ENCODE measurements at regions not wholly inside any gene's neighbourhood (a gene's known extent, or its start where the extent isn't known, plus 50 kb on each side); places are given as distances from the start of the nearest gene placed in this dataset.
A peak's percentile ranks its signal among the peaks of the same experiment; 100 is the strongest.

DNA sequence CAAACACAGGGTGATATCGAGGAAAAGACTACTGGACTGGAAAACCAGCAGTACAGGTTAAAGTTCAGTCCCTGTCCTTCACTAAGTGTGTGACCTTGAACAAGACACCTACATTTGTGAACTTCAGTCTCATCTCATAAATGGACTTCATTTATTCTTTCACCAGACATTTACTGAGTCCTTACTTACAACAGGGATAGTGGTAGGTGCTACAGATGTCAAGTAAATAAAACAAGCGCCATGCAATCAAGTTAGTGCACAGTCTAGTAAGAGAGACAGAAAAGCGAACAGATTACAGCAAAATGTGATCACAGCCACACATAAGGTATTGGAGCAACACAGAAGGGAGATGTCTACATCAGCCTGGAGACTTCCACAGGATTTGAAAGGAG lies 413.2 kb downstream of the ACTL7B start:
- DNase-seq, result no peak

DNA sequence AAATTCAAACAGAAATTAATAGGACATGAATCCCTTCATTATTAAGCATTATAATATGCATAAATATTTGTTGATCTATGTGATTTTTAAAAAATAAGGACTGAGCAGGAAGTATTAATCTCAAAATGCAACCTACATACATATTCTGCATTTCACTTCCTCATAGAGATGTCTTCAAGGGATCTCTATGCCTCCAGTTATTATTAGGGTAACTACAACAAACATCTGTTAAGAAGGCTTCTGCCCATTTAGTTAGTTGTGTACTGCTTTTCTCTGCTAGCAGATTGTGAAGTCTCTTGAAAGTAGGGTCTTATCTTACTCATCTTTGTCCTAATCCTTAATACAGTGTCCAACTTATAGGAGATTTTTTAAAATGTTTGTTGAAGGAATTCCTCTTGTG lies 414.1 kb downstream of the ACTL7B start:
- no peak for DNase-seq

DNA sequence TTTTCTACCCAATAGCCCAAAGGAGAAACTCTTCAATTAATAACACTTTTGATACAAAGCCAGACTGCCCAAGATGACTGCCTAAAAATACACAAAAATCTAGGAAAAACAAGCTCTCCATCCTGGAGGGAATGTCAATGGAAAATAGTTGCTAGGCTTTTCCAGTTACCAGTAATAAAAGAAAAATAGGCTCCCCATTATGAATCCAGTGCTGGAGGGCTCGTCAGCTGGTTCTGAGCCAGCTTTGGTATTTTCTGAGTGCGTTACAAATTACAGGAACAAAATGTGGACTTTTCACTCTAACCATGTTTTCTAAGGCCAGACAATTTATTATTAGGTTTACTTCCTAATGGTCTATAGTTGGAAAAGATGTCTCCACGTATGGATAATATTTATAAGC lies 414.5 kb downstream of the ACTL7B start:
- no peak for DNase-seq

DNA sequence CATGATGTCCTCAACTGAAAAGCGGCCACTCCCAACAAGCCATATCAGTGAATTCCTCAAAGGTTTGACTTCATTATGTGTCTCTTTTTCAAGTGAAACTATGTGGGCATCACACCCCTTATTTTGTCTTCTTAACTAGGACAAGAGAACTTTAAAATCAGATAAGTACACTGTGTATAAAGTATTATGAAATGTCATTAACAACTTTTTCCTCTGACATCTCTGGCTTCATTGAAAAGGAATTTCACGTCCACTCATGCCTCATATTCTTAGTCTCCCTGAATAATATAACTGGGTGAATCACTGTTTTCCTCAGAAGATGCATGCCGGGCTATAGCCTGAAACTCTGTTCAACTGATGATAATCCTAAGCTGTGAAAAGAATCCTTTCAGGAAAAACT lies 415.8 kb downstream of the ACTL7B start:
- peak; percentile 69 for DNase-seq

DNA sequence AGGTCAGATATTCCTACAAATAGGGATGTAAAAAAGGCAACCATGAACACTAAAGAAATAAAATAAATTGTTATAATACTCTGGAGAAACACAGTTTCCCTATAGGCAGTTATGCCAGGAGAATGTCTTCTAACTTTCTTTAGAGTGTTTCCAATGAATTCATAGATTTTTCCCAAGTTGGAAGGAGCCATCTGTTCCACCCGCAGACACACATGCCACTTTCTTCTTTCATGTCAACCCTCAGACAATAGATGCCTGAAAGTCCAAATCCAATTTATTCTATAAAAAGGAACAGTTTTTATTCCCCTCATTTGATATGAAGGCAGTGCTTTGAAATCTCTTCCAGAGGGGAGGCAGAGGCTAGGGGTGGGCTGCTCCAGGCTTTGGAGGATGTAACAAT lies 418.1 kb downstream of the ACTL7B start:
- DNase-seq, result no peak

DNA sequence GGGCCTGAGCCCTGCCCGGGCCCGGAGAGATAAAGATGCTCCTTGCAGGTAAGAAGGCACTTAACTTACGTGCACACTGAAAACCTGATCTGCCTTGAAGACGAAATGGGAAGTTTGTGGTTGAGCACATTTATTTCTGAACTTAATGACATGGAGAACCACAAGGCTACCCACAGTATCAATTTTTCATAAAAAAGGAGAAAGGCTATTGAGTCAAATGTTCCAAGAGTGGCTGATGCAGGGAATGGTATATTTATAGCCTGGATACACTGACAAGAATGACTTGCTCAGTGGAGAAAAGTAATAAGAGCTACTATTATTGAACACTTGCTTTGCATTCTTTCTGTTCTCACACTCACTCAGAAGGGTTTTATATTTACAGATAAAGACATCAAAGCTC lies 419.3 kb downstream of the ACTL7B start:
- no peak for DNase-seq

DNA sequence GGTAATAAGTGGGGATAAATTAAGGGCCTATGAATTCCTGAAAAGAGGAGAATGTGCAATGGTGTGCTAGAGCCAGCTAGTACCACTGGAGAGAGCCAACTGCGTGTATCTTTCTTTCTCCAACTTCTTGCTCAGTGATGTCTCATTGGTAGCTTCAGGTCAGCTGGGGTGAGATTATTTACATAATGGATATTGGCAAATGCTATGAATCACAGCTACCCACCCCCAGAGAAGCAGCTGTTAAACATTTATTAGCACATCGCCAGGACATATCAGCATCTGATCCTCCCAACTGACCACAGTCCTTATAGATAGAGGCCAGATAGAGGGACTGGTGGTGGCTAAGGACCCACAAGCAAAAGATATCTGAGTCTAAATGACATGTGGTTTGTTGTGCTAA lies 421.3 kb downstream of the ACTL7B start:
- DNase-seq, result peak; percentile 23

DNA sequence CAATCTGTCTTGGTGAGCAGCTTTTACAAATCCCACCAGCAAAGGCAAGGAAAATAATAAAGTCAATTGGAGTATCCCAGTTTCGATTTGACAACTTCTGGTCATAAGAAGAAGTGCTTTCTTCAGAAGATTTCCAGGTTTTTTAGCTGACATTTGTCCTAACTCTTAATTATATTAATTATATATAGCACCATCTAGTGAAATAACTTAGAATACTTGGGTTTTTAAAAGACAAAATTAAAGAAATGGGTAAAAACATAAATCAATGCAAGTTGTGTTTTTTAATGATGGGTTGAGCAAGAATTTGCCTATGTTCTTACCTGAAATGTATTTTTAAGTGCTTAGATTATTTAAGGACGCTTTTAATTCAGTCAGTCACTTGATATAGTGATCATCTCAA lies 421.8 kb downstream of the ACTL7B start:
- DNase-seq, result no peak

DNA sequence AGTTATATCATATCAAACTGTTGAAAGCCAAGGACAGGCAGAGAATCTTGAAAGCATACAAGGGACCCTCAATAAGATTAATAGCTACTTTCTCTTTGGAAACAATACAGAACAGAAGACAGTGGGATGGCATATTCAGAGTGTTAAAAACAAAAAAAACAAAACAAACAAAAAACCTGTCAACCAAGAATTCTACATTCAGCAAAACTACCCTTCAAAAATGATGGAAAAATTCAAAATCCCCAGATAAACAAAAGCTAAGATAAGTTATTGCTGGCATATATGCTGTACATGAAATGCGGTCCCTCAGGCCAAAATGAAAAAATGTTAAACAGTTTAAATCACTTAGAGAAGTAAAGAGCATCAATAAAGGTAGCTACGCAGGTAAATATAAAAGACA lies 425.1 kb downstream of the ACTL7B start:
- DNase-seq, result no peak

DNA sequence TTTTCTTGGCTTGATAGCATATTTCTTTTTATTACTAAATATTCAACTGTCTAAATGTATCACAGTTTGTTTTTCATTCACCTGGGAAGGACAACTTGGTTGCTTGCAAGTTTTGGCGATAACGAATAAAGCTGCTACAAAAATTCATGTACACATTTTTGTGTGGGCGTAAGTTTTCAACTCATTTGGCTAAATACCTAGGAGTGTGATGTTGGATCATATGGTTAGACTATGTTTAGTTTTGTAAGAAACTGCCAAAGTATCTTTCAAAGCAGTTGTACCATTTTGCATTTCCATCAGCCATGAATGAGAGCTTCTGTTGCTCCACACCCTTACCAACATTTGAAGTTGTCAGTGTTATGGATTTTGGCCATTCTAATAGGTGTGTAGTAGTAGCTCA lies 428.0 kb downstream of the ACTL7B start:
- DNase-seq, result no peak

DNA sequence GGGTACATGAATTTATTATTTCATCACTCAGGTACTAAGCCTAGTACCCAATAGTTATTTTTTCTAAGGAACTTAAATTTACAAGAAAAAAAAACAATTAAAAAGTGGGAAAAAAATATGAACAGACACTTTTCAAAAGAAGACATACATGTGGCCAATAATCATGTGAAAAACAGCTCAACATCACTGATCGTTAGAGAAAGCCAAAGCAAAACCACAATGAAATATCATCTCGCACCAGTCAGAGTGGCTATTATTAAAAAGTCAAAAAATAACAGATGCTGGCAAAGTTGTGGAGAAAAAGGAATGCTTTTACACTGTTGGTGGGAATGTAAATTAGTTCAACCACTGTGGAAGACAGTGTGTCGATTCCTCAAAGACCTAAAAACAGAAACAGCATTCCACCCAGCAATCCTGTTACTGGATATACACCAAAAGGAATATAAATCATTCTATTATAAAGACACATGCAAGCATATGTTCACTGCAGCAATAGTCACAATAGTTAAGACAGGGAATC lies 429.3 kb downstream of the ACTL7B start:
- peak; percentile 49 for DNase-seq

DNA sequence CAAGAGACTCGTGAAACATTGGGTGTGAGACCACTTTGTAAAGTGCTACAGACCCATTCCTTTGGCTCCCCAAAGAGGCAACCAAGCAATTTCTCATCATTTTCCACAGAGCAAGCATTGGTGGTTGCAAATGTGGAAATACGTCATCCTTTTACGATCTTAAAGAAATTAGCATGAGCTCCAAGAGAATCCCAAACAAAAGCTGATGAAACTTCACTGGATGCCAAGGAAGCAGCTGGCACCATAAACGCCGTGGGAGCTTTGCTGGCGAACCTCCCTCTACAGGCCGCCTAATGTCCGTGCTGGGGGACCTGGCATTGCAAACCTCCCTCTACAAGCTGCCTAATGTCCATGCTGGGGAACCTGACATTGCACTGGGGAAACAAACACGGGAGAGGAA lies 432.4 kb downstream of the ACTL7B start:
- no peak for DNase-seq

DNA sequence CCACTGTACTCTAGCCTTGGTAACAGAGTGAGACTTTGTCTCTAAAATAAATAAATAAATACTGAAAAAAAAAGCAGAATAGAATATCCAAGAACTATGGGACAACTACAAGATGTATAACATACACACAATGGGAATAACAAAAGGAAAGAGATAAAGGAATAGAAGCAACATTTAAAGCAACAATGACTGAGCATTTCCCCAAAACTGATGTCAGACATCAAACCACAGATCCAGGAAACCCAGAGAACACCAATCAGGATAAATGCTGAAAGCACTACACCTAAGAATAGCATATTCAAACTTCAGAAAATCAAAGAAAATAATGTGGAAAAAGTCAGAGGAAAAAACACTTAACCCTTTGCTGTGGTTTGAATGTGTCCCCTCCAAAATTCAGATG lies 436.4 kb downstream of the ACTL7B start:
- DNase-seq, result no peak

DNA sequence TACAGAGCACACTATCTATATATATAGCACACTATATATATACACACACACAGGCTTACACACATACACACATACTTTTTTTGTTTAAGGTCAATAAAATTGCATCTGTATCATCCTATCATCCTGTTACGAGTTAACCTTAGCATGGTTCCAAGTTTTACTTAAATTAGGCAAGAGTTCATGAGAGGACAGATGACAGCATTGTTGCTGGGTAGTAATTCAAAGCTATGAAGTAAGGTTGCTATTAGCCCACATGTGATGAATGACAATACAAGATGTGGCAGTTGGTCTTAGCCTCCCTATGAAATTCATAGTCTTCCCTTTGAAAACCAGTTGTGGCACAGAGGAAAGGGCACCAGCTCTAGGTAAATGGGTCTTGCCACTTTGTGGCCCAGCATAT lies 438.1 kb downstream of the ACTL7B start:
- DNase-seq, result no peak

DNA sequence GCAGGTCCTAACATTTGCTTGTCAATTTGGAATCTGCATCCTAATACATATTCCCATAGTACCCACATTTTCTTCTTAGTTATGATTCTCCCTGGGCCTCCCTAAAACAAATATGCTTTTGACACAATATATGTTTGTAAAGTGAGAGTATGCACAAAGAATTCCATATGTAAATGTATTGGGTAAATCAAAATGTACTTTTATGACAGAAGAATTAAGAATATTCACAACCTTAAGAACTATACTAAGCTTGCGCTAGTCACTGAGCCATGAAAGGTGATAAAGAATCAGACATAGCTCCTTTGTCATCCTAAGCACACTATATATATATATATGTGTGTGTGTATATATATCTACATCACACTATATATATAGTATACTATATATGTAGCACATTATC lies 438.5 kb downstream of the ACTL7B start:
- DNase-seq, result no peak

DNA sequence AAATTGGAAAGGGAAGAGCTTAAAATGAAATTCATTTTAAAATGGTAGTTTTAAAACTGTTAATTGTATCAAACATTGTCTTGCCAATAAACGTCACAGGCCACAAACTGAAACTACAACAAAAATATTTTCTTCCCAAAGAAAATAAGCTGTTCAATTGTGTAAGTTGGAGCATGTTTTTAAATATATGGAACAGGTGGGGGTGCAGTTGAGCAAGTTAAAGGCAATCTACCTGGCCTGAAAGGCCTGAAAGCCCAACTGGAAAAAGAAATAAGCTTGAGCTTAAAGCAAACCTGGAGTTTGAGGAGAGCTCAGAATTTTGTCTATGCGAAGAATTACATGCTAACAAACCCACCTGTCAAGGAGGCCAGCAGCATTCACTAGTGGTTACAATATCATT lies 439.5 kb downstream of the ACTL7B start:
- DNase-seq, result no peak

DNA sequence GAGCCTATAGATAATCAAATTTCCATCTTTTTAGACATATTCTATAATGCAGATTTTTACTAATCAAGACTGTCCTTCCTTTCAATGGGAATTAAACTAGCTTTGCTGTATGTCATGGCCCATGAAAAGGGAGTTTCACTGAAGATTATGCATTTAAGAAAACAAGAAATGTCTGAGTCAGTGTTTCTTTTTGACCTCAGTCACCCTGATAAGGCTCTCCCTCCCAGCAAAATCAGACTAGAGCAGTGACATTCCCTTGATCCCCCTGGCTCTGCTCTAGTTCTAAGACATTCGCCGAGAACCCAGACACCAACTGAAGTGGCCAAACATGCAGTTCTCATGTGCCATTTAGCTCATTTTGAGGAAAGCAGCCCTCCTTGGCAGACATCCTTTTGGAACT lies 442.0 kb downstream of the ACTL7B start:
- DNase-seq, result no peak

DNA sequence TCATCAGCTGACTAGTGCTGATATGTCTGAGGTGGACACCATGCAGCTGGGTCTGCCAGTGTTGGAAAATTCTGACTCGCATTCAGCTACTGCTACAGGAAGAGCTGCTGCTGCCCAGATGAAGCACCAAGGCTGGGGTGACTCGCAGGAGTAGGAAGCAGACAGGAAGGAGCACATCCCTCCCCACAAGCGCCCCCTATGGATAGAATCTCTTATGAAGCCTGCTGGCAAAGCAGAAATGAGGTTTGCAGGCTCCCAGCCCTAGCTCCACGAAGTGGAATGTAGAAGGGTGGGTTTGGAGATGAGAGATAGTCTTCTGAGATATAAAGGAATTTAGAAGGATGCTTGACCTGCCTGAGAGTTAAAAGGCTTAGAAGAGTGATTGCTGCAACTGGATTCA lies 443.0 kb downstream of the ACTL7B start:
- DNase-seq, result peak; percentile 4

DNA sequence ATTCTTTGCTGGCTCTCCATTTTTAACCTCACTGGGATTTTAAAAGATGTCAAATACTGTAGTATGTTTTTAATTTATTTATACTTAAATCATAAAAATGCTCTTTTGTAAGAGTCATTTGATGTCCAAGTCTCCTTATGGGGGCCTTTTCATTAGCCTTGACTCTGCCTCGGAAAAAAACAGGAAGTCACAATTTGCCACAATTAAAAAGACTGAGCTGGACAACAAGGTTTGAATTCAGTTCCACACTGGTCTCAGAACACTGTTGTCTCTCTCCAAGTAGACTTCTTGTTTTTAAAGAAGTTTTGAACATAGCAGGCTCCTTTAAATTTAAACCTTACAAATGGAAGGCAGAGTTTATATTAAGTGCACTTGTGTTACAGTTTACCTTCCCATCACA lies 444.2 kb downstream of the ACTL7B start:
- DNase-seq, result no peak

DNA sequence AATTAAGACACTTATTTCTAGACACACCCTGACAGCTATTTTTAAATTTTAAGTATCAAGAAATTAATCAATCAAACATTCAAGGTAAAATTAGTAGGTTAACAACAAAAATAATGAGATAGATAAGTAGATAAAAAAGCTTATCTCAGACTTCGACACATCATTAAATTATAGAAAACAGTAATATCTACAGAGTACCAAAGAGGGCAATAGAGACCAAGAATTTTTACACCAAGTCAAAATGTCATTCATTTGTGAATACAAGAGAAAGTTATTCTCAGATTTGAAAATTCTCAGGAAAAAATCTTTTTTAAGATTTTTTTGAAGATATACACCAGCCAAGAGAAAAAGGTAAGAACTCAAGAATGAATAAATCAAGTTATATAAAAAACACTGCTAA lies 445.6 kb downstream of the ACTL7B start:
- no peak for DNase-seq

DNA sequence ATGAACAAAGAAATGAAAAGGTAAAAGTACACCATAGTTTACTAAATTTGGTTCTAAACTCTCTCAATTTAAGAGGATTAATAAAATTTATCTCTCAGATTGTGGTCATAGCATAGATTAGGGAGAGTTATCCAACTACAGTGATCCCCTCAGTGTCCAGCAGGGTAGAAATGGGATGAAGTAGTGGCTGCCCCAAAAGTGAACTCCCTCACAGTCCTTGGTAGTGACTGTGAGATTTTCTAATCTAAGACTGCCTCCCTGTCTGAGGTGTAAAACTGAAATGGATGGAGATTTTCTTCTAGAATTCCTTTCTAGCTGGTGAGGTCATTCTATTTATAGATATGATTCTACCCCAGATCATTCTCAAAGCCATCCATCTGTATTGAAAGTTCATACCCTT lies 455.5 kb downstream of the ACTL7B start:
- DNase-seq, result no peak

DNA sequence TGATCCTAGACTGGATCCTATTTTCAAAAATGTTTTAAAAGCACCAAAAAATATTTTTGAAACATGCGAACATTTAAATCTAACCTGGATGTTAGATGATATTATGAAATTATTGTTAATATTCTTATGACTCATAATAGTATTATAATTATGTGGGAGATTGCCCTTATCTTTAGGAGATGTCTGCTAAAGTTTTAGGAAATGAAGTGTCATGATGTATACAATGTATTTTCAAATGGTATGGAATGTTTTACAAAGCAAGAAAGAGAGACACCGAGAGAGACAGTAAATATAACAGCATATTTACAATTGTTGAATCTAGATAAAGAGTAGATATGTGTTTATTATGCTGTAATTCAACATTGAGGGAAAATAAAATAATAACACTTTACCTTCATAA lies 455.9 kb downstream of the ACTL7B start:
- DNase-seq, result no peak

DNA sequence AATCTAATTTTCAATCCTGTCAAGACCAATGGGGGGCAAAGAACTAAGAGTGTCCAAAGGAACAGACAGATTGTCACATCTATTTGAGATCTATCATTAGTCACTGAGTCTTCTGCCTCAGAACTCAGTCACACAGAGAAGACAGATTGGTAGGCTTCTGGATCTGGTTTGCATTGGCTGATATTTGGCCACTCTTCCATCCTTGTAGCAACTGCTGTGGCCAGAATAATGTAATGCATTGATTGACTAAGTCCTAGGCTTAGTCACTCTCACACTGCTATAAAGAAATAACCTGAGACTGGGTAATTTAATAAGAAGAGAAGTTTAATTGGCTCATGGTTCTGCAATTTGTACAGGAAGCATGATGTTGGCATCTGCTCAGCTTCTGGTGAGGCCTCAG lies 458.5 kb downstream of the ACTL7B start:
- no peak for DNase-seq

DNA sequence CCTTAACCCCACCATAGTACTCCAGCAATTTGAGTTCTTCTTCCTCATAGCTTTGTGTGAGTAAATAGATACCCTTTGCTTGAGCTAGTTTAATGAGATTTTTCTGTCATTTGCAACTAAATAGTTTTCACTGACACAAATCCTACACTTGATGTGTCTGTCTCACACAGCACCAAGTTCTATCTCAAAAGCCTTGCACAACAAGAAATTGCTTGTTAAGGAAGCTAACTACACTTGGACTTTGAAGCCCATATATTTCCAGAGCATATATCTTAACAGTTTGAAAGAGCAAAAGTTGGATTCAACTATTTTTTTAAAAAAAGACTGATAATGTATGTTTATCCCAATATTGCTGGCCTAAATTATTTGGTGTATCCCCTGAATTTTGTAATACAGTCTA lies 459.2 kb downstream of the ACTL7B start:
- DNase-seq, result no peak

DNA sequence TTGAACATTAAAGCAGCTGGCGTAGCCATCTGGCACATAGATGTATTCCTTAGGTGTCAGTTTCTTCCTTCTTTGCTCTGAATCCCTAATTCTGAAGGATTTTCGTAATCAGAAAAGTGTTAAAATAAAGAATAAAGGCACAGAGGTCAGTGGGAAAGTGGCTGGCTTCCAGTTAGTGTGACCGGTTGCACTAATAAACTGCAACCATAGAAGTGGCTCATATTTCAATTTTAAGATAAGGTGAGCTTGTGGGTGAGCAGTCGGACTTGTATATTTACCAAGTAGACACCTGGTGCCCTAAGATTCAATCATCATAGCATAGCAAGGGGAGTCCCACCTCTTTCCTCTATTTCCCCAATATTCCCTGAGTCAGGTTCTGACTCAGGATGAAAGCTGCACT lies 459.6 kb downstream of the ACTL7B start:
- DNase-seq, result no peak

DNA sequence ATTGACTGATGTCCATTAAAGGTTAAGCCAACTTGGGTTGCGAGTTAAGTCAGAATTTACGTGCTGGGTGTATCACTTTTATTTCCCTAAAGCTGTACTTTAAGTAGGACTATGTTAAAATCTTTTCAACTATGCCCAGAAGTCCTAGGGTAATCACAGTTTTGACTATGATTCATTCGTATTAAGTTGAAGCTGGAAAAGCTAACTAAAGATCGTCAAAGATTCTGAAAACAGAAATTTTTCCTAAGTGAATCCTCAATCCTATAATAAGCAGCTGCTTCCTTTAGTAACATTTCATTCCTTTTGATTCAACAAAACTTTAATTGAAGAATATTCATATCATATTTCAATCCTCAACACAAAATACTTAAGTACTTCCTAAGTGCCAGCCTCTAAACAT lies 460.4 kb downstream of the ACTL7B start:
- no peak for DNase-seq
